ENCODE measurements at regions not wholly inside any gene's neighbourhood (a gene's known extent, or its start where the extent isn't known, plus 50 kb on each side); places are given as distances from the start of the nearest gene placed in this dataset.

DNA sequence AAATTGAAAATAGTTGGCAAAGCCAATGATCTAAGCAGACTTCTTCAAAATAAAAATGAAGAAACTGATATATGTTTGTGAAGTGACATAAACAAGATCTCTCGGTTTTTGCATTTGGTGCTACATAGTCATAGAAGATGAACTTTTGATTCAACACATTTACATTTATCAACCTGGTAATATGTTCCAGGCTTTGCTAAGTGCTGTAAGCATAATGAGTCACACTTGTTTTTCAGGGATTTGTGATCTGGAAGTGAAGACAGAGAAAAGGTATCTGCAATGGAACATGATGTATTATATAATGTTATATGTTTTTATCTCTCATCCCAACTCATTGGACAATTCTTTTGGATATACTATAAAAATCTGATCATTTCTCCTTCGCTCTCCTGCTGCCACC lies 801.4 kb downstream of the BRINP1 start:
- Histone ChIP-seq H3K4me1 (ENCODE audit: control insufficient read depth, insufficient read depth, low read length) (no peaks in the 10 kb centered on the region), H3K27ac (ENCODE audit: low read length) (no peak overlapping the region), H3K9me3 (ENCODE audit: control insufficient read depth, insufficient read depth, low read depth, low read length) (no peaks in the 10 kb centered on the region), H3K4me3 (ENCODE audit: low read depth in 2 of 2, low read length in 2 of 2) (no peak overlapping the region), H3K36me3 (ENCODE audit: control insufficient read depth, insufficient read depth, low read length) (no peaks in the 10 kb centered on the region), H3K27me3 (ENCODE audit: control insufficient read depth, insufficient read depth, low read length) (no peaks in the 10 kb centered on the region)
- in situ Hi-C loops (cut with HindIII; ENCODE audit: low pct_unique_long_range_greater_than_20kb, low sequenced_read_pairs): no loop called here
- TF ChIP-seq, protein P1, sequence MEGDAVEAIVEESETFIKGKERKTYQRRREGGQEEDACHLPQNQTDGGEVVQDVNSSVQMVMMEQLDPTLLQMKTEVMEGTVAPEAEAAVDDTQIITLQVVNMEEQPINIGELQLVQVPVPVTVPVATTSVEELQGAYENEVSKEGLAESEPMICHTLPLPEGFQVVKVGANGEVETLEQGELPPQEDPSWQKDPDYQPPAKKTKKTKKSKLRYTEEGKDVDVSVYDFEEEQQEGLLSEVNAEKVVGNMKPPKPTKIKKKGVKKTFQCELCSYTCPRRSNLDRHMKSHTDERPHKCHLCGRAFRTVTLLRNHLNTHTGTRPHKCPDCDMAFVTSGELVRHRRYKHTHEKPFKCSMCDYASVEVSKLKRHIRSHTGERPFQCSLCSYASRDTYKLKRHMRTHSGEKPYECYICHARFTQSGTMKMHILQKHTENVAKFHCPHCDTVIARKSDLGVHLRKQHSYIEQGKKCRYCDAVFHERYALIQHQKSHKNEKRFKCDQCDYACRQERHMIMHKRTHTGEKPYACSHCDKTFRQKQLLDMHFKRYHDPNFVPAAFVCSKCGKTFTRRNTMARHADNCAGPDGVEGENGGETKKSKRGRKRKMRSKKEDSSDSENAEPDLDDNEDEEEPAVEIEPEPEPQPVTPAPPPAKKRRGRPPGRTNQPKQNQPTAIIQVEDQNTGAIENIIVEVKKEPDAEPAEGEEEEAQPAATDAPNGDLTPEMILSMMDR (IDR thresholded peaks at IDR 0.05): no peak
- TF ChIP-seq, protein P2, sequence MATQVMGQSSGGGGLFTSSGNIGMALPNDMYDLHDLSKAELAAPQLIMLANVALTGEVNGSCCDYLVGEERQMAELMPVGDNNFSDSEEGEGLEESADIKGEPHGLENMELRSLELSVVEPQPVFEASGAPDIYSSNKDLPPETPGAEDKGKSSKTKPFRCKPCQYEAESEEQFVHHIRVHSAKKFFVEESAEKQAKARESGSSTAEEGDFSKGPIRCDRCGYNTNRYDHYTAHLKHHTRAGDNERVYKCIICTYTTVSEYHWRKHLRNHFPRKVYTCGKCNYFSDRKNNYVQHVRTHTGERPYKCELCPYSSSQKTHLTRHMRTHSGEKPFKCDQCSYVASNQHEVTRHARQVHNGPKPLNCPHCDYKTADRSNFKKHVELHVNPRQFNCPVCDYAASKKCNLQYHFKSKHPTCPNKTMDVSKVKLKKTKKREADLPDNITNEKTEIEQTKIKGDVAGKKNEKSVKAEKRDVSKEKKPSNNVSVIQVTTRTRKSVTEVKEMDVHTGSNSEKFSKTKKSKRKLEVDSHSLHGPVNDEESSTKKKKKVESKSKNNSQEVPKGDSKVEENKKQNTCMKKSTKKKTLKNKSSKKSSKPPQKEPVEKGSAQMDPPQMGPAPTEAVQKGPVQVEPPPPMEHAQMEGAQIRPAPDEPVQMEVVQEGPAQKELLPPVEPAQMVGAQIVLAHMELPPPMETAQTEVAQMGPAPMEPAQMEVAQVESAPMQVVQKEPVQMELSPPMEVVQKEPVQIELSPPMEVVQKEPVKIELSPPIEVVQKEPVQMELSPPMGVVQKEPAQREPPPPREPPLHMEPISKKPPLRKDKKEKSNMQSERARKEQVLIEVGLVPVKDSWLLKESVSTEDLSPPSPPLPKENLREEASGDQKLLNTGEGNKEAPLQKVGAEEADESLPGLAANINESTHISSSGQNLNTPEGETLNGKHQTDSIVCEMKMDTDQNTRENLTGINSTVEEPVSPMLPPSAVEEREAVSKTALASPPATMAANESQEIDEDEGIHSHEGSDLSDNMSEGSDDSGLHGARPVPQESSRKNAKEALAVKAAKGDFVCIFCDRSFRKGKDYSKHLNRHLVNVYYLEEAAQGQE (IDR thresholded peaks at IDR 0.05; ENCODE audit: insufficient read depth in 1 of 2, low read depth in 2 of 2, low read length in 1 of 2): no peak
- TF ChIP-seq POLR2AphosphoS5 (IDR thresholded peaks at IDR 0.05; ENCODE audit: low read depth, low read length) (no peak), SIN3A (IDR thresholded peaks at IDR 0.05; ENCODE audit: borderline replicate concordance, insufficient read depth, low read depth, low read length) (no peak), TCF7L2 (IDR thresholded peaks at IDR 0.05; ENCODE audit: low read depth, low read length) (no peak)
- ATAC-seq: no peak
- DNase-seq (ENCODE audit: low read depth, low spot score): no peak
- intact Hi-C loops (cut with micrococcal nuclease; ENCODE audit: unreplicated experiment): no loop called here
- ChIA-PET CTCF (no interaction called here), POLR2A (no interaction called here)
- no TSS peak for BruUV-seq (replicated peaks)

DNA sequence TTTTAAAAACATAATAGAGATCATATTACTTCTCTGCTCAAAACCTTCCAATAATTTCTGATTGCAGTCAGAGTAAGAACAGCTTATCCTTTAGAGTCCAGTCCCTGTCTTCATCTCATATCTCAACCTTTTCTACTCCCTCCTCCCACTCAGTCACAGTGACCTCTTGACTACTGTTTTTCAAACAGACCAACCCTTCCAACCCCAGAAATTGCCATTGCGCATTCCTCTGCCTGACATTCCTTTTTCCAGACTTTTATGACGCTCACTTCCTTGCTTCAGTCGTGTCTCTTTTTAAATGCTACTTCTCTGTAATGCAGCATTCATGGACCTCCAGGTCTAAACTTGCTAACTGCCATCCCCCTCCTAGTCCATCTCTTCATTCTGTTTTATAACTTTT lies 800.5 kb downstream of the BRINP1 start:
- no peak for TF ChIP-seq TCF7L2 (IDR thresholded peaks at IDR 0.05; ENCODE audit: low read depth, low read length)
- no peak for TF ChIP-seq POLR2AphosphoS5 (IDR thresholded peaks at IDR 0.05; ENCODE audit: low read depth, low read length)
- TF ChIP-seq, protein P2 (IDR thresholded peaks at IDR 0.05; ENCODE audit: insufficient read depth in 1 of 2, low read depth in 2 of 2, low read length in 1 of 2): no peak
- TF ChIP-seq, protein P1 (IDR thresholded peaks at IDR 0.05): no peak
- no peak for TF ChIP-seq SIN3A (IDR thresholded peaks at IDR 0.05; ENCODE audit: borderline replicate concordance, insufficient read depth, low read depth, low read length)
- ATAC-seq (no peak), DNase-seq (ENCODE audit: low read depth, low spot score) (no peak)
- no peak overlapping the region for H3K4me3 ChIP-seq (ENCODE audit: low read depth in 2 of 2, low read length in 2 of 2)
- H3K4me1 ChIP-seq (ENCODE audit: control insufficient read depth, insufficient read depth, low read length): no peaks in the 10 kb centered on the region
- in situ Hi-C loops (cut with HindIII; ENCODE audit: low pct_unique_long_range_greater_than_20kb, low sequenced_read_pairs) (no loop called here), intact Hi-C loops (cut with micrococcal nuclease; ENCODE audit: unreplicated experiment) (no loop called here)
- H3K9me3 ChIP-seq (ENCODE audit: control insufficient read depth, insufficient read depth, low read depth, low read length): no peaks in the 10 kb centered on the region
- no peaks in the 10 kb centered on the region for H3K36me3 ChIP-seq (ENCODE audit: control insufficient read depth, insufficient read depth, low read length)
- no TSS peak for BruUV-seq (replicated peaks)
- H3K27ac ChIP-seq (ENCODE audit: low read length): no peak overlapping the region
- POLR2A ChIA-PET: no interaction called here
- CTCF ChIA-PET: no interaction called here
- no peaks in the 10 kb centered on the region for H3K27me3 ChIP-seq (ENCODE audit: control insufficient read depth, insufficient read depth, low read length)

Measured in Panc1 (cell line).